HK-2 (cell line): ENCODE measurements at regions not wholly inside any gene's neighbourhood (a gene's known extent, or its start where the extent isn't known, plus 50 kb on each side); places are given as distances from the start of the nearest gene placed in this dataset.
"Not testable (repeated sequence)": the region's sequence is repeated elsewhere in the genome, so short reads cannot be mapped to it uniquely, and the experiment has no call there.

ENCODE experiments used
- DNase-seq: peaks from one replicate; pipeline ENCODE4 v3.0.0-alpha.2; 2018; ENCODE audit not compliant: unreplicated experiment

- no peak for DNase-seq
Observed at GRCh38 chr1:194442901-194443575, 1256.6 kb upstream of the B3GALT2 start.

- no peak for DNase-seq
Observed at GRCh38 chr1:194437135-194437534, 1250.7 kb upstream of the B3GALT2 start.

DNA sequence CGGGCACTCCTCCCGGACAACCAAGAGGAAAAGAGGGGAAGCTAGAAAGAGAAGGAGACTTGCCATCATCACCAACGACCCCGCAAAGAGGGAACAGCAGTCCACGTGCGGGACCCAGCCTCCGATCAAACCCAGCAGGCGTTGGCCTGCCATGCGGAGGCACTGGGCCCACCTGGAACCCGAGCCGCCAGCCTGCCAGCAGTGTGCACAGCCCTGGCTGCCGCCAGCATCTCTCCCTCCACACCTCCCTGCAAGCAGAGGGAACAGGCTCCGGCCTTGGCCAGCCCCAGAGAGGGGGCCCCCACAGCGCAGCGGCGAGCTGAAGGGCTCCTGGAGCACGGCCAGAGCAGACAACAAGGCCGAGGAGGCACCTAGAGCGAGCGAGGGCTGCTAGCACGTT lies 1244.7 kb upstream of the B3GALT2 start:
- DNase-seq, result no peak

- DNase-seq, result no peak
Observed at GRCh38 chr1:194420706-194421105, 1234.3 kb upstream of the B3GALT2 start.

DNA sequence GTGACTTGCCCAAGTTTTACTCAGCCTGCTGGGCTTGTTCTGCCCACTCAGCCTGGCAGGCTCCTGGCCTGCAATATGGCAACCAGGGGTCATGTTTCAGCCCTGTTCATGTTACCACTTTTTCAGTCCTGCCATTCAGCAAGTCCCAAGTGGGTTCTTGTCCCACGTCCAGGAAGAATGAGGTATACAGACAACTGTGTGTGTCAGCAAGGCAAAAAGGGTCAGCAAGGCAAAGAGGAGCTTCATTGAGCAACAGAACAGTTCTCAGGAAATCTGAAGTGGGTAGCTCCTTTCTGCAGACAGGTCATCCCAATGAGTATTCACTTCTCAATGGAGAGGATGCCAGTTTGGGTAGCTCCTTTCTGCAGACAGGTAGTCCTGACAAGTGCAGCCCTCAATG lies 1233.3 kb upstream of the B3GALT2 start:
- DNase-seq, result no peak

GRCh38 chr1:194410756-194411155 lies 1224.3 kb upstream of the B3GALT2 start:
- DNase-seq, result no peak

DNA sequence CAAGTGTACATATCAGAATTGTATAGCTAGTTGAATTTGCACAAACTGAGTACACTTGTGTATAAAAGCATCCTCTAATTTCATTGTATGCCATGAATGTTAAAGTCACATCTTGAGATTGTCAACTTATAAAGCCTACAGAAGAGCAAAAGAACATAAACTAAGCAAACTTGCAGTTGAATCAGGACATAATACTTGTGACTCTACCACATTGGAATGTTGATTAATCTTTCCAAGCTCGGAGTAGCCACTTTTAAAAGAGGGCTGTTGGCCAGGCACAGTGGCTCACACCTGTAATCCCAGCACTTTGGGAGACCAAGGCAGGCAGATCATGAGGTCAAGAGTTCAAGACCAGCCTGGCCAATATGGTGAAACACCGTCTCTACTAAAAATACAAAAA lies 1220.8 kb upstream of the B3GALT2 start:
- not testable (repeated sequence) for DNase-seq

DNA sequence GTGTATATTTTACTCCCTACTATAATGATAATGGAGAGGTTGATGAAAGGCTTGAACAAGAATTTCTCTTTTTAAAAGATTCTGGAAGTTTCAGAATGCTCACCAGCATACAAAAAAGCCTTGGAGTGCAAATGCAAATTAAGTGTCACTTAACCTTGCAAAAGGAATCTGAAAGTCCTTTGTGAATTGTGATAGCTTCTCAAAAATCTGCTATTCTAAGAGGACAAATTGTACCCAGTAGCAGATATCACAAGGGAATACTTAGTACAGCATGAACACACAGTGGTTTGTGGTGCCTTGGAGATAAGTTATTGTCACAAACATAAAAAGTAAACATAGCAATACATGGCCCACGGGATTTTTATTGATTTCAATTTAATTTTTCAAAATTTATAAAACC lies 1208.3 kb upstream of the B3GALT2 start:
- no peak for DNase-seq

- DNase-seq, result no peak
Observed at GRCh38 chr1:194387531-194387930, 1201.1 kb upstream of the B3GALT2 start.

DNA sequence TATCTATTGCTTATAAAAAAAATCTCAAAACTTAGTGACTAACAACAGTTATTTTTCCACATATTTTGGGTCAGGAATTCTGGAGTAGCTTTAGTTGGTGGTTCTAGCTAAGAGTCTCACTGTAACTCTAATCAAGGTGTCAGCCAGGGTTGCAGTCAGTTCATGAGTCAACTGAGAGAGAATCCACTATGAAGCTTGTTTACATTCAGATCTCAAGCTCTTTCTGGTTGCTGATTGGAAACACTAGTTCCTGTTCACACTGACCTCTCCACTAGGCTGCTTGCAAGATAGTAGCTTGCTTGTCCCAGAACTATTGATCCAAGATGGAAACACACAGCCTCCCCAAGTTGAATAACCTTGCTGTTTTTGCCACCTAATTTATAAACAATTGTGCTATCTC lies 1192.1 kb upstream of the B3GALT2 start:
- DNase-seq, result no peak

DNA sequence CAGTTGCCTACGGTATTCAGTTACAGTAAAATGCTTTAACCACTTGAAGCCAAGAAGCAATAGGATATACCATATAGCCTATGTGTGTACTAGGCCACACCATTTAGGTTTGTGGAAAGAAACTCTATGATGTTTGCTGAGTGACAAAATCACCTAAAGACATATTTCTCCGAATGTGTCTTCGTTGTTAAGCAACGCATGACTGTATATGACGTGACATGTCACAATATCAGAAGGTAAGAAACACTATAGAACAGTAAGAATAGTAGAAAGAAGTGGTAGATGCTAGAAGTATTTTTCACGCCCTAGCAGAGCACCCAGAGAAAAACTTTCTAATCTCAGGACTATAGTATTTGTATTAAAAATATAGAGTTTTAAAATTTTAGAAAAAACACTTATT lies 1188.2 kb upstream of the B3GALT2 start:
- no peak for DNase-seq

DNA sequence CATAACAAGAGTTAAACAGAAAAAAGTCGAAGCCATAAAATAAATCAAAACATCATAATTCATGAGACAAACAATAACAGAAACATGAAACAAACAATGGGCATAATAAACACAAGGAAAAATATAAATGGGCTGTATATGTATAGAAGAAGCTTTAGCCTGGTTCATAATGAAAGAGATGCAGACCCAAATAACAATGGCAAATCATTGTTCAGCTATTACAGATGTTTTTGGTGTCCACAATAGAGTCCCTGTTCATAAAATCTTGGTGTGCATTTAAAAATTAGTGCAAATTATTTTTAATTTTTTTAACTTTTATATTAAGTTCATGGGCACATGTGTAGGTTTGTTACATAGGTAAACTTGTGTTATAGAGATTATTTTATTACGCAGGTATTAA lies 1185.9 kb upstream of the B3GALT2 start:
- no peak for DNase-seq

- DNase-seq, result no peak
Observed at GRCh38 chr1:194369622-194370021, 1183.2 kb upstream of the B3GALT2 start.

DNA sequence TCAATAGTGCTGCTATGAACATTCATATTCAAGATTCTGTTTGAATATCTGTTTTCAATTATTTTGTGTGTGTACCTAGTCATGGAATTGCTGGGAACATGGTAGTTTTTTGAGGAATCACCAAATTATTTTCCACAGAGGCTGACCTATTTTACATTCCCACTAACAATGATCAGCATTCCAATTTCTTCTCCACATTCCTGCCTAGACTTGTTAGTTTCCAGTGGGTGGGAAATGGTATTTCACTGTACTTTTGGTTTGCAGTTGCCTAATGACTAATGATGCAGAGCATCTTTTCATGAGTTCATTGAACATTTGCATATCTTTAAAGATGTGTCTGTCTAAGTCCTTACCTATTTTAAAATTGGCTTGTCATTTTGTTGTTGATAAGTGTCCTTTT lies 1182.6 kb upstream of the B3GALT2 start:
- no peak for DNase-seq

- DNase-seq, result no peak
Observed at GRCh38 chr1:194367121-194367520, 1180.7 kb upstream of the B3GALT2 start.

- DNase-seq, result no peak
Observed at GRCh38 chr1:194366705-194367104, 1180.3 kb upstream of the B3GALT2 start.

DNA sequence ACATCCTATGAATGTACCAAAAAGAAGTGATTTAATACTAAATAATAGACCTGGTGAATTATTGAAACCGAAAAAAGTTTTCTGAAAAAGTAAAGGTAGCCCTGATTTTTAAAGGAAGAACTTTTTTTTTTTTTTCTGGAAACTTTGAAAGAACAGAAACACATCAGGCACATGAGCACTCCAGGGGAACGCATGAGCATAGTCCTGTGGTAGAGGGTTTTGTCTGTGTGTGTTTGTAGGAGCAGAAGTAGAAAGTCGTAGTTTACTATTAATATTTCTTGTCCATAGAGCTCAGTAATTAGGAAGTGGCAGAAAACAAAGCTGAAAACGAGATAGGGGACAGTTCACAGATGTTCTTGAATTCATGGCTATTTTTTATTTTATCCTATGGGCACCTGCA lies 1175.9 kb upstream of the B3GALT2 start:
- no peak for DNase-seq

GRCh38 chr1:194361374-194362131 lies 1175.1 kb upstream of the B3GALT2 start:
- DNase-seq, result no peak

DNA sequence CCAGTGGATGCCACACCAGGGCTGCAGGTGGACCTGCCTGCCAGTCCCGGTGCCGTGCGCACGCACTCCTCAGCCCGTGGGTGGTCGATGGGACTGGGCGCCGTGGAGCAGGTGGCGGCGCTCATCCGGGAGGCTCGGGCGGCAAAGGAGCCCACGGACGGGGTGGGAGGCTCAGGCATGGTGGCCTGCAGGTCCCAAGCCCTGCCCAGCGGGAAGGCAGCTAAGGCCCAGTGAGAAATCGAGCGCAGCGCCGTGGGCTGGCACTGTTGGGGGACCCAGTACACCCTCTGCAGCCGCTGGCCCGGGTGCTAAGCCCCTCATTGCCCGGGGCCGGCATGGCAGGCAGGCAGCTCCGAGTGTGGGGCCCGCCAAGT lies 1171.8 kb upstream of the B3GALT2 start:
- DNase-seq, result no peak

DNA sequence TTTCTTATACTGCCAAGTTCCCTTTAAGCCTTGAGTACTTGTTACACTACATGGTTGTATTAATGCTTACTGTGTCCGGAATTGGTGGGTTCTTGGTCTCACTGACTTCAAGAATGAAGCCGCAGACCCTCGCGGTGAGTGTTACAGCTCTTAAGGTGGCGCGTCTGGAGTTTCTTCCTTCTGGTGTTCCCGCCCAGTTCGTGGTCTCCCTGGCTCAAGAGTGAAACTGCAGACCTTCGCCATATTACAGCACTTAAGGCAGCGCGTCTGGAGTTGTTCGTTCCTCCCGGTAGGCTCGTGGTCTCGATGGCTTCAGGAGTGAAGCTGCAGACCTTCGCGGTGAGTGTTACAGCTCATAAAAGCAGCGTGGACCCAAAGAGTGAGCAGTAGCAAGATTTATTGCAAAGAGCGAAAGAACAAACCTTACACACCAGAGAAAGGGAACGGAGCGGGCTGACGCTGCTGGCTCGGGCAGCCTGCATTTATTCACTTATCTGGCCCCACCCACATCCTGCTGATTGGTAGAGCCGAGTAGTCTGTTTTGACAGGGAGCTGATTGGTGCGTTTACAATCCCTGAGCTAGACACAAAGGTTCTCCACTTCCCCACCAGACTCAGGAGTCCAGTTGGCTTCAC lies 1171.3 kb upstream of the B3GALT2 start:
- DNase-seq, result not testable (repeated sequence)

DNA sequence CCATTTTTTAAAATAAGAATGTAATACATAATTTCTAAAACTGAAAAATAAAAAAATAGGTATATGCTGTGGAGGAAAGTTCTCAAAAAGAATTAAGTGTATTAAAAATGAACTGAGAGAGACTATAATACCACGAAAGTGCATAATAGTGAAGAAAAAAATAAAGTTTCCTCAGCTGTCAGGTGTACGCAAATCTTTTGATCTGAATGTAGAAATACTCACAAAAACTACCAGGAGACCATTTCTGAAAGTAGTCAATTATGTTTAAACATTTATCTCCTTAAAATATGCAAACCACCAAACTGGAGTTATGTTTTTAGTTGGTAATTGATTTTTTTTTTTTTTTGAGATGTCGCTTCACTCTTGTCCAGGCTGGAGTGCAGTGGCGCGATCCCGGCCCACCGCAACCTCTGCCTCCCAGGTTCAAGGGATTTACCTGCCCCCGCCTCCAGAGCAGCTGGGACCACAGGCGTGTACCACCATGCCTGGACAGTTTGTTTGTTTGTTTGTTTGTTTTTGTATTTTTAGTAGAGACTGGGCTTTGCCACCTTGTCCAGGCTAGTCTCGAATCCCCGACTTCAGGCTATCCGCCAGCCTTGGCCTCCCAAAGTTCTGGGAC lies 1169.2 kb upstream of the B3GALT2 start:
- DNase-seq, result no peak

DNA sequence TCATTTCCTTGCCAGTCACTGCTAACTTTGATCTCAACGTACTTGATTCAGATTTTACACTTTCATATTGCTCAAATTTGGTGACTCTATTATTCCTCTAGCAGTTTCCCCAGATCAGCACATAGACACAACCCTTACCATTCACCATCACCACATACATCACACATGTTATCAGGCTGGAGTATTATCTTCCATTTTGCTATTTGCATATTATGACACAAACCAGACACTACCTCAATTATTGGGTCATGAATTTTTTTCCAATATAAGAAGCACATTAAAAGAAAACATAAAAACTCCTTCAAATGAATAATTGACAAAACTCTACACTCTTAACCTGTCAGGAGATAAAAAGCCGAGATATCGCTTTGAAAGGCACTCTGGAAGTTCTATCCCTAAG lies 1166.7 kb upstream of the B3GALT2 start:
- no peak for DNase-seq

DNA sequence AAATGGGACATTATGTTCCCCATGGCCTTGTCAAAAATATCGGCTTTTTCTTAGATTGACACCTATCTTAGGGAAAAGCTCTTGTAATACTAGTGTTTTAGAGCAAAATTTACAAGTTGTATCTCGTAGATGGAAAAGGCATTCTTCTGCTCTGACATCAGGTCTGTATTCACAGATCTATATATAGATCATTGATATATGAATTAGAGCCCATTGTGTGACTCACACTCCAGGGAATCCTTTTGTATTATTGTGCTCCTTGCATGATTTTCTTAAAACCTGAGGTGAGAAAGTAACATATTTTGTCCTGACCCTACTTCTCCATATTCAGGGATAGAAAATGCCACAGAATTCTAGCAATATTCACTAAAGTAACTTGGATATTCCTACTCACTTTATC lies 1160.8 kb upstream of the B3GALT2 start:
- DNase-seq, result no peak
